ENCODE measurements at regions not wholly inside any gene's neighbourhood (a gene's known extent, or its start where the extent isn't known, plus 50 kb on each side); places are given as distances from the start of the nearest gene placed in this dataset.

GRCh38 chr3:117735481-117736101, 1026.0 kb downstream of the TUSC7 start:
- DNase-seq (ENCODE audit: low read depth), result no peak
- no peak for TF ChIP-seq CTCF (IDR thresholded peaks at IDR 0.05; ENCODE audit: low read depth, low read length)
- TF ChIP-seq POLR2A (IDR thresholded peaks at IDR 0.05; ENCODE audit: extremely low read depth, insufficient read length), result no peak
- no peak for TF ChIP-seq MYC (IDR thresholded peaks at IDR 0.05; ENCODE audit: low read depth, low read length)
- TF ChIP-seq MAX (IDR thresholded peaks at IDR 0.05; ENCODE audit: low read depth, low read length), result no peak
- H3K4me3 ChIP-seq (ENCODE audit: low read depth, low read length), result no peak overlapping the region

GRCh38 chr3:117736846-117737245, 1027.3 kb downstream of the TUSC7 start:
- H3K4me3 ChIP-seq (ENCODE audit: low read depth, low read length), result no peak overlapping the region
- TF ChIP-seq MAX (IDR thresholded peaks at IDR 0.05; ENCODE audit: low read depth, low read length) (no peak), POLR2A (IDR thresholded peaks at IDR 0.05; ENCODE audit: extremely low read depth, insufficient read length) (no peak), CTCF (IDR thresholded peaks at IDR 0.05; ENCODE audit: low read depth, low read length) (no peak), MYC (IDR thresholded peaks at IDR 0.05; ENCODE audit: low read depth, low read length) (no peak)
- no peak for DNase-seq (ENCODE audit: low read depth)

- H3K4me3 ChIP-seq (ENCODE audit: low read depth, low read length), result no peak overlapping the region
- TF ChIP-seq MYC (IDR thresholded peaks at IDR 0.05; ENCODE audit: low read depth, low read length) (no peak), POLR2A (IDR thresholded peaks at IDR 0.05; ENCODE audit: extremely low read depth, insufficient read length) (no peak), MAX (IDR thresholded peaks at IDR 0.05; ENCODE audit: low read depth, low read length) (no peak), CTCF (IDR thresholded peaks at IDR 0.05; ENCODE audit: low read depth, low read length) (no peak)
- DNase-seq (ENCODE audit: low read depth), result no peak
Observed at GRCh38 chr3:117743993-117744392, 1034.4 kb downstream of the TUSC7 start.

GRCh38 chr3:117744935-117745334, 1035.4 kb downstream of the TUSC7 start:
- H3K4me3 ChIP-seq (ENCODE audit: low read depth, low read length), result no peak overlapping the region
- TF ChIP-seq POLR2A (IDR thresholded peaks at IDR 0.05; ENCODE audit: extremely low read depth, insufficient read length) (no peak), CTCF (IDR thresholded peaks at IDR 0.05; ENCODE audit: low read depth, low read length) (no peak), MYC (IDR thresholded peaks at IDR 0.05; ENCODE audit: low read depth, low read length) (no peak), MAX (IDR thresholded peaks at IDR 0.05; ENCODE audit: low read depth, low read length) (no peak)
- no peak for DNase-seq (ENCODE audit: low read depth)

- DNase-seq (ENCODE audit: low read depth), result no peak
- TF ChIP-seq MAX (IDR thresholded peaks at IDR 0.05; ENCODE audit: low read depth, low read length) (no peak), CTCF (IDR thresholded peaks at IDR 0.05; ENCODE audit: low read depth, low read length) (no peak), MYC (IDR thresholded peaks at IDR 0.05; ENCODE audit: low read depth, low read length) (no peak), POLR2A (IDR thresholded peaks at IDR 0.05; ENCODE audit: extremely low read depth, insufficient read length) (no peak)
- H3K4me3 ChIP-seq (ENCODE audit: low read depth, low read length), result no peak overlapping the region
Observed at GRCh38 chr3:117745516-117745915, 1035.9 kb downstream of the TUSC7 start.
